ENCODE measurements at regions not wholly inside any gene's neighbourhood (a gene's known extent, or its start where the extent isn't known, plus 50 kb on each side); places are given as distances from the start of the nearest gene placed in this dataset.

DNA sequence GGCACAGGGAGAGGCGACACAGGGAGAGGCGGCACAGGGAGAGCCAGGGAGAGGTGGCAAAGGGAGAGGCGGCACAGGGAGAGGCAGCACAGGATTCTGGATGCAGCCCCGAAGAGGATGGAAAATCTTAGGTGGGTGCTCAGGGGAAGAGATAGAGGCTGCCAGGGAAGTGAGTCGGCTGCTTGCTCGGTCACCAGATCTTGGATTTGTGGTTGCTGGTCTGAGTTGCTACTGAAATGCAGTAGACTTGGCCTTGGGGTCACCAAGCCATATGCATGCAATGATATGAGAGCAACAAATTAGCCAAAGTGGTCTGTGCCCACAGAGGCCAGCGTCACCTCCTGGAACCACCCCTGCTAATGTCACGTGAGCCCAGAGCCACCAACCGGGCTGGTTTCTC, 117.2 kb upstream of the SALL3 start:
- Histone ChIP-seq H3K4me2 (ENCODE audit: insufficient read depth, low read length) (no peak overlapping the region), H3K4me3 (ENCODE audit: low read depth in 1 of 2, low read length in 2 of 2) (no peak overlapping the region), H2AFZ (ENCODE audit: low read depth, low read length) (no peak overlapping the region), H3K36me3 (ENCODE audit: insufficient read depth, low read length) (no peaks in the 10 kb centered on the region), H3K27ac (ENCODE audit: low read length) (no peak overlapping the region), H3K27me3 (ENCODE audit: insufficient read depth, low read length, poor library complexity) (peaks cover 3% of the 10 kb centered on the region), H3K79me2 (ENCODE audit: insufficient read depth, low read length) (no peaks in the 10 kb centered on the region), H3K9ac (ENCODE audit: low read depth, low read length) (no peak overlapping the region), H4K20me1 (ENCODE audit: insufficient read depth, low read length) (no peaks in the 10 kb centered on the region; the same call in 1 of the 2 replicates), H3K9me3 (ENCODE audit: insufficient read depth, low read length, severe bottlenecking) (no peaks in the 10 kb centered on the region), H3K4me1 (ENCODE audit: insufficient read depth, low read length) (no peaks in the 10 kb centered on the region)
- DNase-seq (no peak), ATAC-seq (ENCODE audit: insufficient read depth, low read depth) (no peak)
- TF ChIP-seq, protein P1, sequence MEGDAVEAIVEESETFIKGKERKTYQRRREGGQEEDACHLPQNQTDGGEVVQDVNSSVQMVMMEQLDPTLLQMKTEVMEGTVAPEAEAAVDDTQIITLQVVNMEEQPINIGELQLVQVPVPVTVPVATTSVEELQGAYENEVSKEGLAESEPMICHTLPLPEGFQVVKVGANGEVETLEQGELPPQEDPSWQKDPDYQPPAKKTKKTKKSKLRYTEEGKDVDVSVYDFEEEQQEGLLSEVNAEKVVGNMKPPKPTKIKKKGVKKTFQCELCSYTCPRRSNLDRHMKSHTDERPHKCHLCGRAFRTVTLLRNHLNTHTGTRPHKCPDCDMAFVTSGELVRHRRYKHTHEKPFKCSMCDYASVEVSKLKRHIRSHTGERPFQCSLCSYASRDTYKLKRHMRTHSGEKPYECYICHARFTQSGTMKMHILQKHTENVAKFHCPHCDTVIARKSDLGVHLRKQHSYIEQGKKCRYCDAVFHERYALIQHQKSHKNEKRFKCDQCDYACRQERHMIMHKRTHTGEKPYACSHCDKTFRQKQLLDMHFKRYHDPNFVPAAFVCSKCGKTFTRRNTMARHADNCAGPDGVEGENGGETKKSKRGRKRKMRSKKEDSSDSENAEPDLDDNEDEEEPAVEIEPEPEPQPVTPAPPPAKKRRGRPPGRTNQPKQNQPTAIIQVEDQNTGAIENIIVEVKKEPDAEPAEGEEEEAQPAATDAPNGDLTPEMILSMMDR (IDR thresholded peaks at IDR 0.05; ENCODE audit: borderline replicate concordance, extremely low read depth, low read length, poor library complexity, severe bottlenecking), result no peak
- no peak for TF ChIP-seq EZH2 (IDR thresholded peaks at IDR 0.05; ENCODE audit: borderline replicate concordance, low read depth, low read length, severe bottlenecking)

DNA sequence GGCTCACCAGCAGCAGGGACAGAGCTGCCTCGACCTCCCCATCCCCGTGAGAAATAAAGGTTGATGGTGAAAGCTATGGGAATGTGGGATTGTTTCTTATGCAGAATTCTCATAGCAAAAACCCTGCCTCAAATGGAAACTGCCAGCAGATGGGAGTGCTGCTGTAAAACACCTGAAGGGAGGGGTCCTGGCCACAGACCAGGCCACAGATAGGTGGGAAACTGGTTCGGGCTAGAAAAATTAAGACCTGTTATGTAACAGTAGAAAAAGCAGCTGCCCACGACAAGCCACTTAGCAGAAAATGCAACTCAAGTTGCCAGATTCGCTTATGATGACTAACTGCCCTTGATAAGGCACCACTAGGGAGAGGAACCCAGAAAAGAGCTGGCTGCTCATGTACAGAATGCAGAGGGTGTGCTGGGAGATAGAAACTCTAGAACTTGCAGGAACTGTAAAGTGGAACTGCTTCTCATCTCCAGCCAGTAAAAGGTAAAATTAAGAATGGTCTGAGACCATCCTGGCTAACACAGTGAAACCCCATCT, 114.5 kb upstream of the SALL3 start:
- H3K9ac ChIP-seq (ENCODE audit: low read depth, low read length), result no peak overlapping the region
- no peaks in the 10 kb centered on the region for H3K9me3 ChIP-seq (ENCODE audit: insufficient read depth, low read length, severe bottlenecking)
- H3K4me2 ChIP-seq (ENCODE audit: insufficient read depth, low read length), result no peak overlapping the region
- ATAC-seq (ENCODE audit: insufficient read depth, low read depth) (no peak), DNase-seq (no peak)
- H3K4me3 ChIP-seq (ENCODE audit: low read depth in 1 of 2, low read length in 2 of 2), result no peak overlapping the region
- no peaks in the 10 kb centered on the region for H3K4me1 ChIP-seq (ENCODE audit: insufficient read depth, low read length)
- H4K20me1 ChIP-seq (ENCODE audit: insufficient read depth, low read length), result no peaks in the 10 kb centered on the region; the same call in 1 of the 2 replicates
- no peak overlapping the region for H3K27ac ChIP-seq (ENCODE audit: low read length)
- H3K27me3 ChIP-seq (ENCODE audit: insufficient read depth, low read length, poor library complexity), result peaks cover 3% of the 10 kb centered on the region
- H3K36me3 ChIP-seq (ENCODE audit: insufficient read depth, low read length), result no peaks in the 10 kb centered on the region
- TF ChIP-seq, protein P1 (IDR thresholded peaks at IDR 0.05; ENCODE audit: borderline replicate concordance, extremely low read depth, low read length, poor library complexity, severe bottlenecking), result no peak
- no peak for TF ChIP-seq EZH2 (IDR thresholded peaks at IDR 0.05; ENCODE audit: borderline replicate concordance, low read depth, low read length, severe bottlenecking)
- no peaks in the 10 kb centered on the region for H3K79me2 ChIP-seq (ENCODE audit: insufficient read depth, low read length)
- no peak overlapping the region for H2AFZ ChIP-seq (ENCODE audit: low read depth, low read length)

DNA sequence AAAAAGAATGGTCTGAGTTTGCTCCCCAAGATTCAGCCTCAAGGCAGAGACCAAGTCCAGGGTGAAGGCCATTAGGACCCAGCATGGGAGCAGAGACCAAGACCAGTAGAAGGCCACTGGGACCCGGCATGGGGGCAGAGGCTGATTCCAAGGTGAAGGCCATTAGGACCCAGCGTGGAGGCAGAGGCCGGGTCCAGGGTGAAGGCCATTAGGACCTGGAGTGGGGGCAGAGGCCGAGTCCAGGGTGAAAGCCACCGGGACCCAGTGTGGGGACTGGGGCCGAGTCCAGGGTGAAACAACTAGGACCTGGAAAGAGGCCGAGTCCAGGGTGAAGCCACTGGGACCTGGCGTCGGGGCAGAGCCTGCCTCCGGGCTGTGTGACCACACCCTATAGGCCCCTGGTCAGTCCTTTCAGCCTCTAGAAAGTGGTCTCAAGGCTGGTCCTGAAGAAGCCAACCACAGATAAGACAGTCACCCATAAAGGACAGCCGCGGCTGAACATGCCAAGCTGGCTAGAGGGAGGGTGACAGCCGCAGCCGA, 113.8 kb upstream of the SALL3 start:
- Histone ChIP-seq H3K4me1 (ENCODE audit: insufficient read depth, low read length) (no peaks in the 10 kb centered on the region), H3K4me2 (ENCODE audit: insufficient read depth, low read length) (no peak overlapping the region), H3K27me3 (ENCODE audit: insufficient read depth, low read length, poor library complexity) (peaks cover 3% of the 10 kb centered on the region), H3K27ac (ENCODE audit: low read length) (no peak overlapping the region), H3K36me3 (ENCODE audit: insufficient read depth, low read length) (no peaks in the 10 kb centered on the region), H4K20me1 (ENCODE audit: insufficient read depth, low read length) (no peaks in the 10 kb centered on the region; the same call in 1 of the 2 replicates), H3K4me3 (ENCODE audit: low read depth in 1 of 2, low read length in 2 of 2) (no peak overlapping the region), H2AFZ (ENCODE audit: low read depth, low read length) (no peak overlapping the region), H3K79me2 (ENCODE audit: insufficient read depth, low read length) (no peaks in the 10 kb centered on the region), H3K9ac (ENCODE audit: low read depth, low read length) (no peak overlapping the region), H3K9me3 (ENCODE audit: insufficient read depth, low read length, severe bottlenecking) (no peaks in the 10 kb centered on the region)
- ATAC-seq (ENCODE audit: insufficient read depth, low read depth) (no peak), DNase-seq (no peak)
- TF ChIP-seq, protein P1 (IDR thresholded peaks at IDR 0.05; ENCODE audit: borderline replicate concordance, extremely low read depth, low read length, poor library complexity, severe bottlenecking), result no peak
- TF ChIP-seq EZH2 (IDR thresholded peaks at IDR 0.05; ENCODE audit: borderline replicate concordance, low read depth, low read length, severe bottlenecking), result no peak

Measured in DND-41 (cell line).